Muscle of leg (tissue), 3 donors: ENCODE measurements at regions not wholly inside any gene's neighbourhood (a gene's known extent, or its start where the extent isn't known, plus 50 kb on each side); places are given as distances from the start of the nearest gene placed in this dataset.
A peak's percentile ranks its signal among the peaks of the same experiment; 100 is the strongest.

Source experiments
- DNase-seq: peaks from one replicate; pipeline ENCODE4 v3.0.0; 2013
- H3K27ac ChIP-seq: one replicate; pipeline ENCODE4 v1.5.1; 2013; ENCODE audit warnings: mild to moderate bottlenecking, low read length, control low read depth
- H3K27me3 ChIP-seq: one replicate; pipeline ENCODE4 v1.6.1; 2013; ENCODE audit warnings: low read length; ENCODE audit not compliant: control insufficient read depth, insufficient read depth
- H3K36me3 ChIP-seq: one replicate; pipeline ENCODE4 v1.6.1; 2013; ENCODE audit warnings: low read length; ENCODE audit not compliant: control insufficient read depth, insufficient read depth
- H3K4me1 ChIP-seq: one replicate; pipeline ENCODE4 v1.6.1; 2013; ENCODE audit warnings: low read length; ENCODE audit not compliant: control insufficient read depth, insufficient read depth
- H3K4me3 ChIP-seq: one replicate; pipeline ENCODE4 v1.5.1; 2013; ENCODE audit warnings: low read length, control low read depth
- H3K9me3 ChIP-seq: replicated peaks from 2 replicates; pipeline ENCODE4 v1.6.1; 2013; ENCODE audit warnings: low read depth, low read length; ENCODE audit not compliant: control insufficient read depth
- WGBS: methylation state at CpG from one replicate; pipeline ENCODE4 v1.1.5; 2013; ENCODE audit warnings: missing lambda C conversion rate; ENCODE audit not compliant: insufficient coverage; 5-methylcytosine and 5-hydroxymethylcytosine counted together

DNA sequence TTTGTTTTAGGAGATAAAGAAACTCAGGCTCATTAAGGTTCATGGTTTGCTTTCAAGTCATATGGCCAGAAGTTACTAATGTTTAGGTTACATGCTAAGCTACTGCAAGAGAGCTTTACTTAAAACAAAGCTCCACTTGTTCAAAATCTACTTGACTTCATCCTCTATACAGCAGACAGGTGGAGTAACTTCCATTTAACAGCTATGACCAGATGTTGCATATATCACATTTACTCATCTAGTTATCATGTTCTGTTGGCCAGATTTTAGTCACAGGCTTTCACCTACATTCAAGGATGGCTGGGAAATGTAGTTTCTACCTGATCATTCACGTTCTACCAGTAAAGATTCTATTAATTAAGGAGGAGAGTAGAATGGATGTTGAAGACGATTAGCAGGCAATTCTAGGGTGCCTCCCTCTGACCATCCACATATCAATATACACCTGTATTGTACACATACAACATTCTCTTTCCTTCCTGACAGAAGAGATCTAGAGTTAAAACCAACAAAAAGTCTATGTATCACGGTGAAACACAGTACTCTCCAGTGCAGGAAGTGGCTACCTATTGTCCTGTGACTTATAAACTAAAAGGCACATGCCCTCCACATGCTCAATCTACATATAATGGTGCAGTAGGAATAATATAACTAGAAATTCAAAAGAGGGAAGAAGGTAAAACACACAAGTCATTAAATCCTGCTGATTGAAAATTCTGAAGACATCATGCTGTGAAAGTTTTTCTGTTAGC is 488.0 kb downstream of the MDFIC start:
- Histone ChIP-seq H3K27ac (no peak overlapping the region), H3K36me3 (no peaks in the 10 kb centered on the region), H3K9me3 (no peaks in the 10 kb centered on the region), H3K27me3 (no peaks in the 10 kb centered on the region), H3K4me3 (no peak overlapping the region), H3K4me1 (no peaks in the 10 kb centered on the region)
- no peak for DNase-seq
- no CpG with 5 or more reads among the region's 3 CpGs for WGBS

DNA sequence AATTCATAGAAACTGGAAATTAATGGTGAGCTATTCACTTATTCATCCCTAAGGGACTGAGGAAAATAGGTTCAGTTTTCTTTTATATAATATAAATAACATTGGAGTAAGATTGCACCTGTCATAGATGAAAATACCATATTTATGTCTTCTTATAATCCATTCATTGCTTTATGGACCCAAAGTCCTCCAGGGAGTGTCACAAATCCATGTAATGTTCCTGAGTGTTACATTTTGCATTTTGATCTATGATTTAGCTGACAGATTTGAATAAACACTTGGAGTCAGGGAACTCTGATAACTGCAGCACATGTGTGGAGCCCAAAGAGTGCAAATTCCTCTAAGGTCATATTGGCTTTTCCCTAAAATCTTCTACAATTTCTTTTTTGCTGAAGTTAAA is 484.3 kb downstream of the MDFIC start:
- Histone ChIP-seq H3K4me1 (no peaks in the 10 kb centered on the region), H3K9me3 (no peaks in the 10 kb centered on the region), H3K4me3 (no peak overlapping the region), H3K27ac (no peak overlapping the region), H3K36me3 (no peaks in the 10 kb centered on the region), H3K27me3 (no peaks in the 10 kb centered on the region)
- DNase-seq: no peak

GRCh38 chr7:115387137-115387536 is 465.2 kb downstream of the MDFIC start:
- Histone ChIP-seq H3K9me3 (no peaks in the 10 kb centered on the region), H3K27me3 (no peaks in the 10 kb centered on the region), H3K4me1 (no peaks in the 10 kb centered on the region), H3K36me3 (no peaks in the 10 kb centered on the region), H3K4me3 (no peak overlapping the region), H3K27ac (no peak overlapping the region)
- no peak for DNase-seq

- Histone ChIP-seq H3K4me3 (no peak overlapping the region), H3K9me3 (no peaks in the 10 kb centered on the region), H3K27me3 (no peaks in the 10 kb centered on the region), H3K4me1 (no peaks in the 10 kb centered on the region), H3K27ac (no peak overlapping the region), H3K36me3 (no peaks in the 10 kb centered on the region)
- DNase-seq: no peak
- WGBS: no CpG with 5 or more reads among the region's 1 CpG
Observed at GRCh38 chr7:115379321-115379720, 457.4 kb downstream of the MDFIC start.

- H3K4me3 ChIP-seq: no peak overlapping the region
- no peak overlapping the region for H3K27ac ChIP-seq
- no peaks in the 10 kb centered on the region for H3K27me3 ChIP-seq
- no peaks in the 10 kb centered on the region for H3K4me1 ChIP-seq
- H3K9me3 ChIP-seq: no peaks in the 10 kb centered on the region
- DNase-seq: no peak
- H3K36me3 ChIP-seq: no peaks in the 10 kb centered on the region
Observed at GRCh38 chr7:115368998-115369397, 447.1 kb downstream of the MDFIC start.

DNA sequence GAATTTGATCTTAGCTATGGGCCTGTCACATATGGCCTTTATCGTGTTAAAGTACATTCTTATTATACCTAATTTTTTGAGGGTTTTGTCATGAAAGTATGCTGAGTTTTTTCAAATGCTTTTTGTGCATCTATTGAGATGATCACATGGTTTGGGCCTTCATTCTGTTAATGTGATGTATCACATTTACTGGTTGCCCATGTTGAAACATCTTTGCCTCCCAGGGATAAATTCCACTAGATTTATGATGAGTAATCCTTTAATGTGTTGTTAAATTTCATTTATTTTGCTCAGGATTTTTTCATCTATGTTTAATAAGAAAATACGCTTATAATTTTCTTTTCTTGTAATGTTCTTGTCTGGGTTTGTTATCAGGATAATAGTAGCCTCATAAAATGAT is 442.0 kb downstream of the MDFIC start:
- WGBS: no CpG with 5 or more reads among the region's 2 CpGs
- DNase-seq: no peak
- Histone ChIP-seq H3K36me3 (no peaks in the 10 kb centered on the region), H3K4me1 (no peaks in the 10 kb centered on the region), H3K9me3 (no peaks in the 10 kb centered on the region), H3K27ac (no peak overlapping the region), H3K4me3 (no peak overlapping the region), H3K27me3 (no peaks in the 10 kb centered on the region)

GRCh38 chr7:115359955-115360354 is 438.1 kb downstream of the MDFIC start:
- no peak overlapping the region for H3K27ac ChIP-seq
- H3K4me3 ChIP-seq: no peak overlapping the region
- H3K36me3 ChIP-seq: no peaks in the 10 kb centered on the region
- no peaks in the 10 kb centered on the region for H3K9me3 ChIP-seq
- H3K4me1 ChIP-seq: no peaks in the 10 kb centered on the region
- no peaks in the 10 kb centered on the region for H3K27me3 ChIP-seq
- DNase-seq: no peak

GRCh38 chr7:115359119-115359518 is 437.2 kb downstream of the MDFIC start:
- no peak overlapping the region for H3K4me3 ChIP-seq
- no peaks in the 10 kb centered on the region for H3K27me3 ChIP-seq
- no CpG with 5 or more reads among the region's 1 CpG for WGBS
- H3K27ac ChIP-seq: no peak overlapping the region
- H3K4me1 ChIP-seq: no peaks in the 10 kb centered on the region
- no peaks in the 10 kb centered on the region for H3K9me3 ChIP-seq
- H3K36me3 ChIP-seq: no peaks in the 10 kb centered on the region
- DNase-seq: no peak

GRCh38 chr7:115357703-115357999 is 435.8 kb downstream of the MDFIC start:
- Histone ChIP-seq H3K36me3 (no peaks in the 10 kb centered on the region), H3K9me3 (no peaks in the 10 kb centered on the region), H3K4me1 (no peaks in the 10 kb centered on the region), H3K4me3 (no peak overlapping the region), H3K27ac (no peak overlapping the region), H3K27me3 (no peaks in the 10 kb centered on the region)
- WGBS: no CpG with 5 or more reads among the region's 1 CpG
- no peak for DNase-seq

DNA sequence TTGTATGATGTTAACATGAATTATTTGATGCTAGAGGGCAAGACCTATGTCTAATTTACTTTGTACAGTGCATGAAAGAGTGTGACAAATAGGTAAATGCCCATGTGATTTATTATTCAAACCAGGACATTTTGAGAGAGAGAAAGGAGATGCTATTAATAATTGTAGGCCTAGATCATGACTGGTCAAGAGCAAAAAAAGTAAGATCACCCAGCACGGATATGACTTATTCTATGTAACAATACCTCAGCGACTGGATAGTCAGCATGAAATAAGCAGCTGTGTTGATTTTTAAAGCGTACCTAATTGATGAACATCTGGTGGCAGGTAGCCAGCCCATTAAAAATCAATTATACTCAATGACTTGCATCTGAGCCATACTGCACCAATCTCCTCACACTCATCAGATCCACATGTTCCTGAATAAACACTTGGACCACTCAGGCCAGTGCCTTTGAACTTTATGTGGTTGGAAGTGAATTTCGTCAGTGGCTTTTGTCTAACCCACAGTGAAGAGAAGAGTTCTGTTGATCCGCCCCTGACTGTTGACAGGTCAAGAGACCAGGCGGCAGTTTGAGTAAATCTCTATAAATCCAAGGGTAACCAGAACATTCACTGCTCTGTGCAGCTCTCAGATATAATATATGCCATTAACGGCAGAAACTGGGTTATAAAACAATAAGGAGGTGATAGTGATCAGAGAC is 435.3 kb downstream of the MDFIC start:
- H3K27ac ChIP-seq: no peak overlapping the region
- H3K36me3 ChIP-seq: no peaks in the 10 kb centered on the region
- peak; percentile 1 for DNase-seq
- H3K4me1 ChIP-seq: no peaks in the 10 kb centered on the region
- no peak overlapping the region for H3K4me3 ChIP-seq
- 70% methylated on average over 3 of the region's 7 CpGs for WGBS
- H3K27me3 ChIP-seq: no peaks in the 10 kb centered on the region
- no peaks in the 10 kb centered on the region for H3K9me3 ChIP-seq
